AG04450 (cell line): ENCODE measurements at regions not wholly inside any gene's neighbourhood (a gene's known extent, or its start where the extent isn't known, plus 50 kb on each side); places are given as distances from the start of the nearest gene placed in this dataset.

ENCODE experiments used
- CTCF ChIA-PET: fragments of 300-600, 350-600 bp; formaldehyde crosslinking; extraction: SDS; loops from one replicate; lab custom pipeline; 2022; ENCODE audit warnings: antibody characterized with exemption, inconsistent platforms; lab: Charles Lee
- POLR2A ChIA-PET: fragments of 350-600 bp; formaldehyde crosslinking; extraction: SDS; loops from one replicate; lab custom pipeline; 2021; ENCODE audit warnings: antibody characterized with exemption, inconsistent platforms; lab: Yijun Ruan, JAX
- DNase-seq: peaks from one replicate; pipeline ENCODE4 v3.0.0-alpha.2; 2011; ENCODE audit warnings: low read depth, low spot score
- H3K27ac ChIP-seq: one replicate; pipeline ENCODE4 v1.5.1; 2012; ENCODE audit warnings: low read depth, low read length, control low read depth
- H3K27me3 ChIP-seq: one replicate; pipeline ENCODE4 v1.6.0; 2012; ENCODE audit warnings: low read length; ENCODE audit not compliant: control insufficient read depth, insufficient read depth
- H3K4me3 ChIP-seq: 2 replicates; pipeline ENCODE4 v1.5.1; 2011; ENCODE audit warnings: mild to moderate bottlenecking, low read depth, low read length, control low read depth
- H3K9me3 ChIP-seq: 2 replicates; pipeline ENCODE4 v1.5.1; 2012; ENCODE audit warnings: low read length; ENCODE audit not compliant: control insufficient read depth, insufficient read depth
- TF ChIP-seq, protein P1 (sequence below): IDR thresholded peaks from 2 replicates; pipeline ENCODE4 v1.5.1; 2011; ENCODE audit warnings: low read depth, low read length, control low read depth, inconsistent platforms

DNA sequence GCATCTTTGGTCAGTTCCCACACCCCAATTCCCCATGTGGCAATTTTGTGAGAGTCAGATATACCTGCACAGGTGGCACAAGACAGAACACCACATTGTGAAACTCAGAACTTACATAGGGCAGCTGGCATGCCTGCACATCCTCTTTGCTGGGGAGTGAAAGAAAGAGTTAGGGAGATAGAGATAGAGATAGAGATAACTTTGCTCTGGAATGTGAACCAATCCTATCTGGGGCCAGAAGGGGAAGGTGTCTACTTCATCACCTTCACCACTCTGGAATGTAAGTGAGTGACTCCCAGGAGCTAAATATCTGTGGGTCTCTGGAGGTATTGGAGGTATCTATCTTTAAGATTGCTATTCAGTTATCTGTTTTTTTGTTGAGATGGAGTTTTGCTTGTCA lies 289.2 kb downstream of the OGFRL1 start:
- ChIA-PET CTCF (no interaction called here), POLR2A (no interaction called here)
- no peak overlapping the region for H3K27ac ChIP-seq
- TF ChIP-seq, protein P1, sequence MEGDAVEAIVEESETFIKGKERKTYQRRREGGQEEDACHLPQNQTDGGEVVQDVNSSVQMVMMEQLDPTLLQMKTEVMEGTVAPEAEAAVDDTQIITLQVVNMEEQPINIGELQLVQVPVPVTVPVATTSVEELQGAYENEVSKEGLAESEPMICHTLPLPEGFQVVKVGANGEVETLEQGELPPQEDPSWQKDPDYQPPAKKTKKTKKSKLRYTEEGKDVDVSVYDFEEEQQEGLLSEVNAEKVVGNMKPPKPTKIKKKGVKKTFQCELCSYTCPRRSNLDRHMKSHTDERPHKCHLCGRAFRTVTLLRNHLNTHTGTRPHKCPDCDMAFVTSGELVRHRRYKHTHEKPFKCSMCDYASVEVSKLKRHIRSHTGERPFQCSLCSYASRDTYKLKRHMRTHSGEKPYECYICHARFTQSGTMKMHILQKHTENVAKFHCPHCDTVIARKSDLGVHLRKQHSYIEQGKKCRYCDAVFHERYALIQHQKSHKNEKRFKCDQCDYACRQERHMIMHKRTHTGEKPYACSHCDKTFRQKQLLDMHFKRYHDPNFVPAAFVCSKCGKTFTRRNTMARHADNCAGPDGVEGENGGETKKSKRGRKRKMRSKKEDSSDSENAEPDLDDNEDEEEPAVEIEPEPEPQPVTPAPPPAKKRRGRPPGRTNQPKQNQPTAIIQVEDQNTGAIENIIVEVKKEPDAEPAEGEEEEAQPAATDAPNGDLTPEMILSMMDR: no peak
- no peak for DNase-seq
- no peak overlapping the region for H3K4me3 ChIP-seq
- no peaks in the 10 kb centered on the region for H3K9me3 ChIP-seq
- H3K27me3 ChIP-seq: no peaks in the 10 kb centered on the region

DNA sequence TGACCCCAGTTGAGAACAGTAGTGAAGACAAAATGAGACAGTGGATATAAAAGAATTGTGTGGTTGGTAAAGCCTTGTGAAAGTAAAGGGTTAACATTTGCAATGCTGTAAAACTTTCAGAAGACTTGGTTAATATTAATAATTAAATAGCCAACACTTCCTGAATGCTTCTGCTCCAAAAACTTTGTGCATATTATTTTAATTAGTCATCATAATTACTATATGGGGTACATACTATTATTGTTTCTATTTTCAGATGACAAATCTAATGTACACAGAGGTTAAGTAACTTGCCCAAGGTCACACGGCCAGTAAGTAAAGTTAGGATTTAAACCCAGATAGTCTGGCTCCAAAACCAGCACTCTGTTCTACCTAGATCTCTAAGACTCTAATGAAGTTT lies 291.3 kb downstream of the OGFRL1 start:
- no peak overlapping the region for H3K4me3 ChIP-seq
- TF ChIP-seq, protein P1: no peak
- peaks cover 8% of the 10 kb centered on the region for H3K9me3 ChIP-seq
- H3K27ac ChIP-seq: no peak overlapping the region
- CTCF ChIA-PET: no interaction called here
- no peaks in the 10 kb centered on the region for H3K27me3 ChIP-seq
- DNase-seq: no peak
- POLR2A ChIA-PET: no interaction called here

DNA sequence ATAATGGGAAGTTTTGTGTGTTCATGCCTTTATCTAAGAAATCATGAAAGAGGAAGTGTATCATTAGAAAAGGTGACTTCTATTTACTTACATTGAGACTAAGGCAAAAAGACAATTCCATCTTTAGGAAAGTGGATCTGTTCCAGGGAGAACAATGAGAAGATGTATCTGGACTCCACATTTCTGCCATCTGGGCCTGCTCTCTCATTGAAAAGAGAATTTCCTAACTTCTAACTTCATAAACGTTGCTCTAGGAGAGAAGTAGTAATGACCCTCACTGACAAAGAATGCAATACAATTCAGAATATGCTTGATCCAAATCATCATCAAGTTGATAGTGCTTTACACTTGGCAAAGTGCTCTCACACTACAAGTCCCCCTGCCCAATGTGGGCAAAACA lies 294.2 kb downstream of the OGFRL1 start:
- H3K27ac ChIP-seq: no peak overlapping the region
- TF ChIP-seq, protein P1: no peak
- ChIA-PET POLR2A (no interaction called here), CTCF (no interaction called here)
- no peak overlapping the region for H3K4me3 ChIP-seq
- no peak for DNase-seq
- H3K9me3 ChIP-seq: peaks cover 17% of the 10 kb centered on the region
- no peaks in the 10 kb centered on the region for H3K27me3 ChIP-seq

DNA sequence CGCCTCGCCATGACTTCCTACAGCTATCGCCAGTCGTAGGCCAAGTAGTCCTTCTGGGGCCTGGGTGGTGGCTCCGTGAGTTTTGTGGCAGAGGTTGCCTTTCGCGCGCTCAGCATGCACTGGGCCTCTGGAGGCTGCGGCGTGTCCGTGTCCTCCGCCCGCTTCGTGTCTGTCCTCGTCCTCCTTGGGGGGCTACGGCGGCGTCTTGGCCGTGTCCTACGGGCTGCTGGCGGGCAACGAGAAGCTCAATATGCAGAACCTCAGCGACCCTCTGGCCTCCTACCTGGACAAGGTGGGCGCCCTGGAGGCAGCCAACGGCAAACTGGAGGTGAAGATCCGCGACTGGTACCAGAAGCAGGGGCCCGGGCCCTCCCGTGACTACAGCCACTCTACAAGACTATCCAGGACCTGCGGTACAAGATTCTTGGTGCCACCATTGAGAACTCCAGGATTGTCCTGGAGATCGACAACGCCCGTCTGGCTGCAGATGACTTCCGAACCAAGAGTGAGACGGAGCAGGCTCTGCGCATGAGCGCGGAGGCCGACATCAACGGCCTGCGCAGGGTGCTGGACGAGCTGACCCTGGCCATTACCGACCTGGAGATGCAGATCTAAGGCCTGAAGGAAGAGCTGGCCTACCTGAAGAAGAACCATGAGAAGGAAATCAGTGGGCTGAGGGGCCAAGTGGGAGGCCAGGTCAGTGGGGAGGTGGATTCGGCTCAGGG lies 296.3 kb downstream of the OGFRL1 start:
- ChIA-PET POLR2A (no interaction called here), CTCF (interaction anchor here (0.7 kb wide), 1 partner anchor 9 kb away, joined by 3 read pairs; no protein-coding TSS in a partner anchor)
- TF ChIP-seq, protein P1: no peak

DNA sequence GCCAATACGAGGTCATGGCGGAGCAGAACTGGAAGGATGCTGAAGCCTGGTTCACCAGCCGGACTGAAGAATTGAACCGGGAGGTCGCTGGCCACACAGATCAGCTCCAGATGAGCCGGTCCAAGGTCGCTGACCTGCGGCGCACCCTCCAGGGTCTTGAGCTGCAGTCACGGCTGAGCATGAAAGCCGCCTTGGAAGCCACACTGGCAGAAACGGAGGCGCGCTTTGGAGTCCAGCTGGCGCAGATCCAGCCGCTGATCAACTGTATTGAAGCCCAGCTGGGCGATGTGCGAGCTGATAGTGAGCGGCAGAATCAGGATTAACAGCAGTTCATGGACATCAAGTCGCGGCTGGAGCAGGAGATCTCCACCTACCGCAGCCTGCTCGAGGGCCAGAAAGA lies 296.9 kb downstream of the OGFRL1 start:
- POLR2A ChIA-PET: no interaction called here
- TF ChIP-seq, protein P1: no peak

More for the DNA sequence above, 296.3 kb downstream of the OGFRL1 start:
- DNase-seq: no peak
- H3K27ac ChIP-seq: no peak overlapping the region
- H3K4me3 ChIP-seq: no peak overlapping the region
- H3K9me3 ChIP-seq: peaks cover 19% of the 10 kb centered on the region
- no peaks in the 10 kb centered on the region for H3K27me3 ChIP-seq

More for the DNA sequence above, 296.9 kb downstream of the OGFRL1 start:
- Histone ChIP-seq H3K9me3 (peaks cover 19% of the 10 kb centered on the region), H3K27me3 (no peaks in the 10 kb centered on the region), H3K4me3 (no peak overlapping the region), H3K27ac (no peak overlapping the region)
- no peak for DNase-seq
- CTCF ChIA-PET: no interaction called here
